GM12801 (cell line): ENCODE measurements at regions not wholly inside any gene's neighbourhood (a gene's known extent, or its start where the extent isn't known, plus 50 kb on each side); places are given as distances from the start of the nearest gene placed in this dataset.

Experiments
- CTCF ChIP-seq: IDR thresholded peaks from one replicate; pipeline ENCODE4 v1.5.1; 2011; ENCODE audit warnings: control low read depth; ENCODE audit not compliant: insufficient read length; ENCODE audit errors: extremely low read depth

DNA sequence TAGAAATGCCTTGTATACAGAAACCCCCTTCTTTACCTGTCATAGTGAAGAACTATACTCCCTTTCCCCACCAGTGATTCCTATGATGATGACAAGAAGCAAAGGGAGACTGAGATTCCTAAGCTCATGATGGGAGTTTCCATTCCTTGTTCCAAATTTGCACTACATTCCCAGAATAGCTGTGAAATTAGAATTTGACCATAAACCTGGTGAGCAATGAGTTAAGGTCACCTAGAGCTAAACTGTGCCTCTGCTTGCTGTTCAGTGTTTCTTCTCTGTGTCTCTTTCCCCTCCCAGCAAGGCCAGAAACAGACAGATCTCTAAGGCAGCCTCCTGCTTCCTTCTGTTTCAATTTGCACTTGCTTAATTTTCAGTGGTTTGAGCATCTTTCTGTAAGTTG is 332.1 kb downstream of the PIK3R1 start:
- TF ChIP-seq CTCF, result no peak

DNA sequence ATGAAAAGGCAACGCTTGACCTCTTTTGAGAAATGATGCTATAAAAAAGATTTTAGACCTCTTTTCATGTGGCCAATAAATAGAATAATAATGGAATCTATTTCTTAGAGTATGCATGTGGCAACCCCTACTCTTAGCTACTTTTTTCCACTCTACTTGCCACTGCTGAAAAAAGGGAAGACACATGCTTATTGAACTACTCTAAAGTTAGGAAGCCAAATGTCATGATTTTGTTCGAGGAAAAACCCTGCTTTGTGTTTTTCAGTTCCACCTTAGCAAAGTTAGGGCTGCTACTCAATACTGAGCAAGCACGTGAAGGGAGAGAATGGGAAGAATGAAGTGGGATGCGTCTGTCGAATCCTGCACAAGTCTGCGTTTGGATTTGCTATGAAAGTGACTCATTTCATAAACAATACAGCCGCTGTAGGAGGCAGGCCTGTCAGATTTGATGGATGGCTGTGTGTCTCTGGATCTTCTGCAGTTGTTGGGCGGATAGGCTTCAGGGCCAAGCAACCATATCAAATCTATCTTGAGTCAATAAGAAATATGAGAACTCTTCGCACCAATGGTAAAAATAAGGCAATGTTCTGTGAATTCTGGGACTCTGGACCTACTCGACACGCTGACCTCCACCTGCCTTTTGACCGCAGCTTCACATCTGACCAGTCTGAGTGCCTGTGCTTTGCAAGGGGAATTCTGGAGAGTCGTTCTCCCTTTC is 333.6 kb downstream of the PIK3R1 start:
- no peak for TF ChIP-seq CTCF

DNA sequence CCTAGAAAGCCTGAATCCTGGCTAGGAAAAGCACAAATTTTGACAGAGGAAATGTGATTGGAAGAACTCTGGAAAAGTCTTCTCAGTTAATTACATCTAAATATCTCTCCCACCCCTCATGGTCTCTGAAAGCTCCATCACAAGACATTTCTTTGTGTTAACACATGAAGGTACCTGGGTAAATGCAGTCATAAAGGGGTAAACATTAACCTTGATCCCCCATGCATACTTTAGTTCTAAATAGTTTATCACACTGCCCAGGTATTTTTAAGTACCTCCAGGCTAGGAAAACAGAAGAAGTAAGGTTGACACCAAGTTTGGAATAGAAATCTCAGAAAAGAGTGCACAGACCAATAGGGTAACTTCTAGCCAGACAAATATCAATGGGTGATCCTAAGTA is 334.5 kb downstream of the PIK3R1 start:
- no peak for TF ChIP-seq CTCF

- TF ChIP-seq CTCF, result no peak
Observed at GRCh38 chr5:68551436-68551835, 335.9 kb downstream of the PIK3R1 start.

GRCh38 chr5:68554571-68555279 is 339.2 kb downstream of the PIK3R1 start:
- TF ChIP-seq CTCF, result no peak

- TF ChIP-seq CTCF, result no peak
Observed at GRCh38 chr5:68555907-68556681, 340.5 kb downstream of the PIK3R1 start.

GRCh38 chr5:68557162-68557936 is 341.8 kb downstream of the PIK3R1 start:
- TF ChIP-seq CTCF, result no peak
